AG09319 (cell line): ENCODE measurements at regions not wholly inside any gene's neighbourhood (a gene's known extent, or its start where the extent isn't known, plus 50 kb on each side); places are given as distances from the start of the nearest gene placed in this dataset.

Source experiments
- DNase-seq: peaks from one replicate; pipeline ENCODE4 v3.0.0-alpha.2; 2010; ENCODE audit warnings: low read depth; ENCODE audit errors: extremely low read depth
- TF ChIP-seq, protein P1 (sequence below): IDR thresholded peaks from 2 replicates; pipeline ENCODE4 v1.5.1; 2011; ENCODE audit warnings: low read depth, mild to moderate bottlenecking, inconsistent platforms, low read length, moderate library complexity

GRCh38 chr1:58390091-58390490 is 156.4 kb downstream of the OMA1 start:
- TF ChIP-seq, protein P1, sequence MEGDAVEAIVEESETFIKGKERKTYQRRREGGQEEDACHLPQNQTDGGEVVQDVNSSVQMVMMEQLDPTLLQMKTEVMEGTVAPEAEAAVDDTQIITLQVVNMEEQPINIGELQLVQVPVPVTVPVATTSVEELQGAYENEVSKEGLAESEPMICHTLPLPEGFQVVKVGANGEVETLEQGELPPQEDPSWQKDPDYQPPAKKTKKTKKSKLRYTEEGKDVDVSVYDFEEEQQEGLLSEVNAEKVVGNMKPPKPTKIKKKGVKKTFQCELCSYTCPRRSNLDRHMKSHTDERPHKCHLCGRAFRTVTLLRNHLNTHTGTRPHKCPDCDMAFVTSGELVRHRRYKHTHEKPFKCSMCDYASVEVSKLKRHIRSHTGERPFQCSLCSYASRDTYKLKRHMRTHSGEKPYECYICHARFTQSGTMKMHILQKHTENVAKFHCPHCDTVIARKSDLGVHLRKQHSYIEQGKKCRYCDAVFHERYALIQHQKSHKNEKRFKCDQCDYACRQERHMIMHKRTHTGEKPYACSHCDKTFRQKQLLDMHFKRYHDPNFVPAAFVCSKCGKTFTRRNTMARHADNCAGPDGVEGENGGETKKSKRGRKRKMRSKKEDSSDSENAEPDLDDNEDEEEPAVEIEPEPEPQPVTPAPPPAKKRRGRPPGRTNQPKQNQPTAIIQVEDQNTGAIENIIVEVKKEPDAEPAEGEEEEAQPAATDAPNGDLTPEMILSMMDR: no peak
- no peak for DNase-seq

GRCh38 chr1:58380345-58380744 is 166.2 kb downstream of the OMA1 start:
- no peak for DNase-seq
- TF ChIP-seq, protein P1: no peak

- TF ChIP-seq, protein P1: no peak
- DNase-seq: no peak
Measured at GRCh38 chr1:58367217-58367616, 179.3 kb downstream of the OMA1 start.

DNA sequence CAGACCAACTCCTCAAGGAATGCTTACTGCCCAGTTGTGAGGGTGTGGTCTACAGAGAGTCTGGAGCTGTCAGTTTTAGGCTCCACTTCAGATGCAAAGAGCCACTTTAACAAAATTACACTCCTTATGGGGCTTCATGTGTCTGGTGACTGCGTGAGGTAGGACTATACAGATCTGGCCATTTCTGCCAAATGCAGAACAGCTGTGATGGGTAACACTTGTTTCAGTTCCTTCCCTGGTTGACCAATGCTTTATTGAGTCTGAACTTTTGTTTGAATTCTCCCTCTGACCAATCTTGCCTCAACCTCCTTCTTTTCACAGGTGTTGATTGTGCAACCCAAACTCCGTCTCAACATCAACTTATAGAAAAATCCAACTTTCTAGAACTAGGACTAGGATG is 181.2 kb downstream of the OMA1 start:
- DNase-seq: no peak
- TF ChIP-seq, protein P1: no peak

GRCh38 chr1:58363585-58363984 is 182.9 kb downstream of the OMA1 start:
- TF ChIP-seq, protein P1: no peak
- DNase-seq: no peak

DNA sequence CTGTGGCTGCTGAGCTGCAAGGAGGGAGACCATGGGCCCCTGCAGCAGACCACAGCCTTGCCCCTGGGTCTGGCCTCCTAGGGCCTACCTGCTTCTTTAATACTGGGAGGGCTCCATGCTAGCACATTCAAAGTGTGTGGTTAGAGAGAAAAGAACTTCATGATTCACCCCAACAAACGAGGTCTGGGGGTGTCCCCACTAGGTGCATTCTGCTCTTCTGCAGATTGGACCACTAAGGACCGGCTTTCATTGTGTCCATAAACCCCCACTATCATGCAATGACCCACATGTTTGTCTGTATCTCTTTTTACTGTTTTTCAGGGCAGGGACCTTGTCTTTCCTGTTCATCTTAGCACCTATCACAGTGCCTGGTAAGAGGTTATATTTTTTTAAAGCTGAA is 185.4 kb downstream of the OMA1 start:
- TF ChIP-seq, protein P1: no peak
- no peak for DNase-seq

DNA sequence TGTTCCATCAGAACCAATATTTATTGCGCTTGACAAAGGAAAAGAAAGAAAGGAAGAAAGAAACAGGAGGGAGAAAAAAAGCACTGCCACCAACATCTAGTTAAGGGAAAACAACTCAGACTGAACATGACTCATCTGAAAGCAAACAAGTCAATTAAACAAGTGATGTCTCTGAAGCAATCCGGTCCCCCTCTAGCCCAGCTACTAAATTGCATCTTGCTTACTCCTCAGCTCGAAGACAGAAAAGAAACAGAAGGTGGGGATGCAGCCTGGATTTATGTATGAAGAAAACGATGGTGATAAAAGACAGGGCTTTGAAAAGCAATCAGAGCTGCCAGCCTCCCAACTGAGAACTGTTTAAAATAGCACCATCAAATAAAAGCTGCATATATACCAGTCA is 188.2 kb downstream of the OMA1 start:
- no peak for DNase-seq

More for the DNA sequence above, 188.2 kb downstream of the OMA1 start:
- TF ChIP-seq, protein P1: no peak
